ENCODE measurements at regions not wholly inside any gene's neighbourhood (a gene's known extent, or its start where the extent isn't known, plus 50 kb on each side); places are given as distances from the start of the nearest gene placed in this dataset.

GRCh38 chr15:79178594-79178993, 88.0 kb upstream of the RASGRF1 start:
- TF ChIP-seq ESRRG (CRISPR knock-in tag; IDR thresholded peaks at IDR 0.05) (no peak), SNAI2 (CRISPR knock-in tag; IDR thresholded peaks at IDR 0.05) (no peak), ZNF565 (CRISPR knock-in tag; conservative IDR thresholded peaks at IDR 0.05; ENCODE audit: low read depth) (no peak)
